VCaP (cell line): ENCODE measurements at regions not wholly inside any gene's neighbourhood (a gene's known extent, or its start where the extent isn't known, plus 50 kb on each side); places are given as distances from the start of the nearest gene placed in this dataset.
A peak's percentile ranks its signal among the peaks of the same experiment; 100 is the strongest.

Experiments used
- H3K27ac ChIP-seq: fragments of 450-650 bp; 2 replicates; pipeline ENCODE4 v1.5.1; 2017
- TF ChIP-seq, protein P1 (sequence below): fragments of 450-650 bp; conservative IDR thresholded peaks from 2 replicates; pipeline ENCODE4 v1.5.1; 2017; ENCODE audit warnings: mild to moderate bottlenecking, moderate library complexity

DNA sequence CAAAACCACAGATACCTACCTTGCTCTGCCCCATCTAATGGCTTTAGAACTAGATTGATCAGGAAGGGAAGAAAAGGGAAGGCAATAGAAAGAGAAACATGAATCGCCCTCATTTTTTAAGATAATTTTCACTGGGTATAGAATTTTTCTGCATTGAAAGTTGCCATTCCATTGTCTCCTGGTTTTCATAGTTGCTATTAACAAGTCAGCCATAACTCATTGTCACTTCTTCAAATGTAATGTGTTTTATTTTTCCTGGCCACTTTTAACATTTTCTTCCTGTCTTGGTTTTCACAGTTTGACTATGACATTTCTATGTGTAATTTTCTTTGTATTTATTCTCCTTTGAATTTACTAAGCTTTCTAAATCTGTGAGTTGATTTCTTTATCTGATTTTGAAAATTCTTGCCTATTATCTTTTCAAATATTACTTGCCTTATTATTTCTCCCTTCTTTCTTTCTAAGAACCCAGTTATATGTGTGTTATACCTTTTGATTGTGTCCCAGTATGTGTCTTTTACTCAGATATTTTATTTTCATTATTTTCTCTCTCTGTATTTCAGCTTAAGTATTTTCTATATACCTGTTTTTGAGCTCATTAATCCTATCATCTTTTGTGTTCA is 85.5 kb upstream of the GLI2 start:
- TF ChIP-seq, protein P1, sequence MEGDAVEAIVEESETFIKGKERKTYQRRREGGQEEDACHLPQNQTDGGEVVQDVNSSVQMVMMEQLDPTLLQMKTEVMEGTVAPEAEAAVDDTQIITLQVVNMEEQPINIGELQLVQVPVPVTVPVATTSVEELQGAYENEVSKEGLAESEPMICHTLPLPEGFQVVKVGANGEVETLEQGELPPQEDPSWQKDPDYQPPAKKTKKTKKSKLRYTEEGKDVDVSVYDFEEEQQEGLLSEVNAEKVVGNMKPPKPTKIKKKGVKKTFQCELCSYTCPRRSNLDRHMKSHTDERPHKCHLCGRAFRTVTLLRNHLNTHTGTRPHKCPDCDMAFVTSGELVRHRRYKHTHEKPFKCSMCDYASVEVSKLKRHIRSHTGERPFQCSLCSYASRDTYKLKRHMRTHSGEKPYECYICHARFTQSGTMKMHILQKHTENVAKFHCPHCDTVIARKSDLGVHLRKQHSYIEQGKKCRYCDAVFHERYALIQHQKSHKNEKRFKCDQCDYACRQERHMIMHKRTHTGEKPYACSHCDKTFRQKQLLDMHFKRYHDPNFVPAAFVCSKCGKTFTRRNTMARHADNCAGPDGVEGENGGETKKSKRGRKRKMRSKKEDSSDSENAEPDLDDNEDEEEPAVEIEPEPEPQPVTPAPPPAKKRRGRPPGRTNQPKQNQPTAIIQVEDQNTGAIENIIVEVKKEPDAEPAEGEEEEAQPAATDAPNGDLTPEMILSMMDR = no peak
- H3K27ac ChIP-seq = no peak overlapping the region

- TF ChIP-seq, protein P1 = no peak
- no peak overlapping the region for H3K27ac ChIP-seq
These were observed 83.8 kb upstream of the GLI2 start for GRCh38 chr2:120651818-120652217.

- TF ChIP-seq, protein P1 = no peak
- H3K27ac ChIP-seq = no peak overlapping the region
These were observed 82.6 kb upstream of the GLI2 start for GRCh38 chr2:120653046-120653445.

- no peak overlapping the region for H3K27ac ChIP-seq
- TF ChIP-seq, protein P1 = no peak
These were observed 81.8 kb upstream of the GLI2 start for GRCh38 chr2:120653871-120654270.

DNA sequence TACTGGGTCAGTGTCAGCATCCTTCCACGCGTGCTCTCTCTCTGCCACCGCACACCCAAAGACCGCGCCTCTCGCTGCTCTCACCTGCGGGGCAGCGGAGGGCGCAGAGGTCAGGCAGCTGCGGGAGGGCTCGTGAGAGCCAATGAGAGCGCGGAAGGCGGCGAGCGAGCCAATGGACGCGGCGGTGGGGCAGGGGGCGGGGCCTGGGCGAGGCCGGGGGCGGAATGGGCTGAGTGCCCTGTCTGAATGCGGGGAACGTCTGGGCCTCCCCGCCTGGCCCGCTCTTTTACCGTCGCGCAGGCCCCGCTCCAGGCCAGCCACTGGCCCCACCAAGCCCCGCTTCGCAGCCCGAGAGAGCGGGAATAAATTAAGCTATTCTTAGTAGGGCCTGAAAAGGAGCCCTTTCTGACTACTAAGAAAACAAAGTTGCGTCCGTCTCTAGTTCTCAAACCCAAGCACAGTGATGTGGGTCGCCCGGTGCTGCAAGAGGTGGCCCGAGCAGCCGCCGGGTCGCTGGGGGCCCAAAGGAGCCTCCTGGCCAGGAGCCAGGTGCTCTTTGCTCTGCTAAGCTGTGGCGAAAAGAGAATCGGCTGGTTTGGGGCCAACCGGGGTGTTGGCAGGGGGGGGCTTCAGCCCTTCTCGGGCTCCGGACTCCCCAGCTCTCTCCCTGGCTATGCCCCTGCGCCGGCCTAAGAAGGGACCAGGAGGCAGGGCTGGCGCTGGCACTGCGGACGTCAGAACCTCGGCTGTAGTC is 81.1 kb upstream of the GLI2 start:
- TF ChIP-seq, protein P1 = no peak
- no peak overlapping the region for H3K27ac ChIP-seq

- TF ChIP-seq, protein P1 = no peak
- H3K27ac ChIP-seq = peak overlapping the region; percentile 18; the same call in 1 of the 2 replicates
These were observed 79.3 kb upstream of the GLI2 start for GRCh38 chr2:120656273-120656950.

DNA sequence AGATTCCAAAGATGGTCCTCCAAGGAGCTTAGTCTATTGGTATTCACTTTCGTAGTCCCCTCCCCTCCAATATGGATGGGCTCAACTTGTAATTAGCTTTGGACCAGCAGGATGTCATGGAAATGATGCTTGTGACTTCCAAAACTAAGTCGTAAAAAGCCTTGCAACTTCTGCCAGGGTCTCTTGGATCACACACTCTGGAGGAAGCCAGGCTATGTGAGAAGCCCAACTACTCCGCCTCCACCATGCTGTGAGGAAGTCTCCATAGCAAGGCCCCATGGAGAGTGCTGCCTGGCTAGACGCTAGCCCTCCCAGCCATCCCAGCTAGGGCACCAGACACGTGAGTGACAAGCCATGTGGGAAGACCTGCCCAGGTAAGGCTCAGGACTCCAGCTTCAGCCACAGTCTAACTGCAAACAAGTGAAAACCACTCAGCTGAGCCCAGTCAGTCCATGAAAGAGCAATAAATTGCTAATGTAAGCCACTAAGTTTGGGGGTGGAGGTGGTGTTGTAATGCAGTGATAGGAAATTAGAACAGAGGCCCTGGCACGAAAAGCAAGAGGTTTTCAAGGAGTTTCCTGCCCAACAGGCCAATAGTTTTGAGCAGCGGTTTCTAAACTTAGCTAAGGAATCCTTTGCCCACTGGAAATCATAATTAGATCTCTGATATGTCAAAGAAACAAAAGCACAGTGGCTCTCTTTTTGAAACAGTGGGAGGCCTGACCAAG is 77.5 kb upstream of the GLI2 start:
- H3K27ac ChIP-seq = no peak overlapping the region
- TF ChIP-seq, protein P1 = no peak
